HEK293 (cell line): ENCODE measurements at regions not wholly inside any gene's neighbourhood (a gene's known extent, or its start where the extent isn't known, plus 50 kb on each side); places are given as distances from the start of the nearest gene placed in this dataset.

Source experiments
- CTCF ChIA-PET: fragments of 350-600 bp; formaldehyde crosslinking; extraction: SDS; loops from one replicate; lab custom pipeline; 2021; ENCODE audit warnings: antibody characterized with exemption; lab: Yijun Ruan, JAX
- POLR2A ChIA-PET: fragments of 300-600 bp; formaldehyde crosslinking; extraction: SDS; loops from one replicate; lab custom pipeline; 2020; ENCODE audit warnings: antibody characterized with exemption, inconsistent platforms; lab: Yijun Ruan, JAX
- H3K27ac ChIP-seq: fragments of 200-500 bp; sonication (Bioruptor generic); 2 replicates; pipeline ENCODE4 v1.5.1; 2014; ENCODE audit warnings: low read depth, low read length, control low read depth, inconsistent platforms; ENCODE audit errors: extremely low read depth
- H3K36me3 ChIP-seq, 2 experiments: fragments of 200-500 bp in 1 of 2; sonication (Bioruptor generic) in 1 of 2; 1 replicate in 1 of 2; 2 replicates in 1 of 2; pipeline ENCODE4 v1.5.1; 2014 to 2017; ENCODE audit warnings: inconsistent platforms in 2 of 2, low read length in 2 of 2; ENCODE audit not compliant: control insufficient read depth in 2 of 2, insufficient read depth in 1 of 2
- H3K4me1 ChIP-seq: fragments of 200-500 bp; sonication (Bioruptor generic); 2 replicates; pipeline ENCODE4 v1.5.1; 2014; ENCODE audit warnings: mild to moderate bottlenecking, low read length, inconsistent platforms; ENCODE audit not compliant: control insufficient read depth, insufficient read depth
- H3K4me3 ChIP-seq: 2 replicates; pipeline ENCODE4 v1.5.1; 2011; ENCODE audit warnings: low read depth, mild to moderate bottlenecking, control low read depth, low read length, moderate library complexity
- H3K9me3 ChIP-seq: fragments of 200-500 bp; sonication (Bioruptor generic); 2 replicates; pipeline ENCODE4 v1.5.1; 2014; ENCODE audit warnings: low read depth, low read length, inconsistent platforms; ENCODE audit not compliant: control insufficient read depth, insufficient read depth
- ATF2 ChIP-seq: fragments of 450-650 bp; formaldehyde crosslinking; IDR thresholded peaks from 2 replicates; pipeline ENCODE4 v1.5.1; 2016; ENCODE audit warnings: missing biosample characterization, missing genetic modification characterization, low read depth
- FEZF1 ChIP-seq: fragments of 450-650 bp; formaldehyde crosslinking; IDR thresholded peaks from 2 replicates; pipeline ENCODE4 v1.5.1; 2016; ENCODE audit warnings: missing biosample characterization, missing genetic modification characterization
- IKZF3 ChIP-seq: fragments of 450-650 bp; IDR thresholded peaks from 2 replicates; pipeline ENCODE4 v1.5.0; 2018; ENCODE audit warnings: missing biosample characterization, mild to moderate bottlenecking, missing genetic modification characterization, moderate library complexity
- ZBTB26 ChIP-seq: fragments of 450-650 bp; formaldehyde crosslinking; optimal IDR thresholded peaks from 2 replicates; pipeline ENCODE3; 2016; ENCODE audit warnings: missing biosample characterization, mild to moderate bottlenecking, missing genetic modification characterization
- ZNF121 ChIP-seq: fragments of 450-650 bp; formaldehyde crosslinking; IDR thresholded peaks from 2 replicates; pipeline ENCODE4 v1.5.1; 2016; ENCODE audit warnings: missing biosample characterization, missing genetic modification characterization
- ZNF184 ChIP-seq: fragments of 450-650 bp; IDR thresholded peaks from 2 replicates; pipeline ENCODE4 v1.5.1; 2018; ENCODE audit warnings: missing biosample characterization, mild to moderate bottlenecking, missing genetic modification characterization
- ZNF2 ChIP-seq: fragments of 450-650 bp; formaldehyde crosslinking; IDR thresholded peaks from 2 replicates; pipeline ENCODE4 v1.5.1; 2016; ENCODE audit warnings: missing biosample characterization, missing genetic modification characterization
- ZNF324 ChIP-seq: fragments of 450-650 bp; formaldehyde crosslinking; IDR thresholded peaks from 2 replicates; pipeline ENCODE4 v1.5.1; 2016; ENCODE audit warnings: missing biosample characterization, missing genetic modification characterization
- ZNF341 ChIP-seq: fragments of 450-650 bp; formaldehyde crosslinking; IDR thresholded peaks from 2 replicates; pipeline ENCODE4; 2016; ENCODE audit warnings: low read depth, missing biosample characterization, missing genetic modification characterization
- ZNF391 ChIP-seq: fragments of 450-650 bp; formaldehyde crosslinking; IDR thresholded peaks from 2 replicates; pipeline ENCODE4 v1.5.1; 2016; ENCODE audit warnings: low read depth, missing biosample characterization, missing genetic modification characterization, borderline replicate concordance
- ZNF394 ChIP-seq: fragments of 450-650 bp; formaldehyde crosslinking; IDR thresholded peaks from 2 replicates; pipeline ENCODE4 v1.5.1; 2016; ENCODE audit warnings: missing biosample characterization, missing genetic modification characterization, mild to moderate bottlenecking, moderate library complexity, borderline replicate concordance
- ZNF544 ChIP-seq: fragments of 450-650 bp; formaldehyde crosslinking; IDR thresholded peaks from 2 replicates; pipeline ENCODE4 v1.5.0; 2017; ENCODE audit warnings: missing biosample characterization, missing genetic modification characterization
- ZNF610 ChIP-seq: fragments of 450-650 bp; formaldehyde crosslinking; IDR thresholded peaks from 2 replicates; pipeline ENCODE4 v1.5.1; 2016; ENCODE audit warnings: missing biosample characterization, missing genetic modification characterization, borderline replicate concordance
- ZNF76 ChIP-seq: fragments of 450-650 bp; formaldehyde crosslinking; IDR thresholded peaks from 2 replicates; pipeline ENCODE4; 2016; ENCODE audit warnings: low read depth, missing biosample characterization, missing genetic modification characterization, borderline replicate concordance
- TF ChIP-seq, protein P1 (sequence below): fragments of 450-650 bp; formaldehyde crosslinking; IDR thresholded peaks from 2 replicates; pipeline ENCODE4 v1.5.1; 2016; ENCODE audit warnings: missing biosample characterization, missing genetic modification characterization, low read depth
- TF ChIP-seq, protein P2 (sequence below): fragments of 450-650 bp; formaldehyde crosslinking; IDR thresholded peaks from 2 replicates; pipeline ENCODE4 v1.5.1; 2016; ENCODE audit warnings: missing biosample characterization, missing genetic modification characterization

- ChIA-PET CTCF (interaction anchor here (0.7 to 1.6 kb wide), 3 partner anchors 9 to 49 kb away, joined by 4 to 5 read pairs (median 4); no protein-coding TSS in a partner anchor), POLR2A (no interaction called here)
- Histone ChIP-seq H3K36me3 (no peaks in the 10 kb centered on the region), H3K4me1 (no peaks in the 10 kb centered on the region), H3K4me3 (no peak overlapping the region), H3K9me3 (no peaks in the 10 kb centered on the region), H3K27ac (no peak overlapping the region)
- no peak for TF ChIP-seq IKZF3 (tag by site-specific recombination)
- TF ChIP-seq FEZF1 (tag by site-specific recombination): no peak
- no peak for TF ChIP-seq ATF2 (tag by site-specific recombination)
- no peak for TF ChIP-seq ZNF394
- TF ChIP-seq ZNF2 (tag by site-specific recombination): no peak
These were observed 231.5 kb downstream of the NXPE2 start for GRCh38 chr11:114909866-114910265.

GRCh38 chr11:114912826-114913225, 234.5 kb downstream of the NXPE2 start:
- Histone ChIP-seq H3K9me3 (no peaks in the 10 kb centered on the region), H3K36me3 (no peaks in the 10 kb centered on the region), H3K4me1 (no peaks in the 10 kb centered on the region), H3K4me3 (no peak overlapping the region), H3K27ac (no peak overlapping the region)
- ChIA-PET CTCF (no interaction called here), POLR2A (no interaction called here)
- no peak for TF ChIP-seq ZBTB26

DNA sequence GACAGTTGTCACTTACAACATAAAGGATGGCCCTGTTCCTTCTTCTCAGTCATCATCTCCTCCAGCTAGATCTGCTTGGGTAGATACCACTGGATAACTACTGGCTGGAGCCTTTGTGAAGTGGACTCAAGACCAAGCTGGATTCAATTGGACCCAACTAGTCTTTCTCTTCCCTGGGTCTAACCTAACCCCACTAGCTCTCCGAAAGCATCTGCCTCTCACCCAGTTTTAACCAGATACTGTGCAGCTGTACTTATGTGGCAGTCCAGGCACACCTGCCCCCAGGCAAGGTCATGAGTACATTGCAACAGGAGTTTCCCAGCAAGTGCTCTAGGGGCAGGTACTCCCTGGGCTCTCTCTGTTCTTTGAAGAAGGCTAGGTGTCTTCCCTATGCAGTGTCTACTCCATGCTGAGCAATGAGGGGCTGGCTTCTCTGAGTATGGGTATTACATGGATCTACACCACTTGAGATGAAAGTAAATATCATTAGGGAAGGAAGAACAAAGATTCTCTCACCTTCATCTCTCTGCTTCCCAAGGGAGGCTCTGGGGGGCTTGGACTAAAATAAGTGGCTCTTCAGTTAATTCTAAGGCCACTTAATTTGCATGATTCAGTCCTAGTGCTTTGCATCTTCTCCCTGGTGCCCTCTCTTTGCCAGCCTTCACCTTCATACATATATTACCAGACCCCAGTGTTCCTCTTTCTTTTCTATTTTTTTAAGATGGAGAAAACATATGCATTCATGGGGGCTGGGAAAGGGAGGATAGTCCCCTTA, 236.1 kb downstream of the NXPE2 start:
- ChIA-PET POLR2A (no interaction called here), CTCF (no interaction called here)
- no peaks in the 10 kb centered on the region for H3K4me1 ChIP-seq
- no peaks in the 10 kb centered on the region for H3K36me3 ChIP-seq
- no peak overlapping the region for H3K4me3 ChIP-seq
- H3K9me3 ChIP-seq: no peaks in the 10 kb centered on the region
- no peak for TF ChIP-seq ZNF184
- TF ChIP-seq ZNF76 (tag by site-specific recombination): no peak
- TF ChIP-seq ZNF610: no peak
- no peak for TF ChIP-seq ZNF544
- TF ChIP-seq, protein P1, sequence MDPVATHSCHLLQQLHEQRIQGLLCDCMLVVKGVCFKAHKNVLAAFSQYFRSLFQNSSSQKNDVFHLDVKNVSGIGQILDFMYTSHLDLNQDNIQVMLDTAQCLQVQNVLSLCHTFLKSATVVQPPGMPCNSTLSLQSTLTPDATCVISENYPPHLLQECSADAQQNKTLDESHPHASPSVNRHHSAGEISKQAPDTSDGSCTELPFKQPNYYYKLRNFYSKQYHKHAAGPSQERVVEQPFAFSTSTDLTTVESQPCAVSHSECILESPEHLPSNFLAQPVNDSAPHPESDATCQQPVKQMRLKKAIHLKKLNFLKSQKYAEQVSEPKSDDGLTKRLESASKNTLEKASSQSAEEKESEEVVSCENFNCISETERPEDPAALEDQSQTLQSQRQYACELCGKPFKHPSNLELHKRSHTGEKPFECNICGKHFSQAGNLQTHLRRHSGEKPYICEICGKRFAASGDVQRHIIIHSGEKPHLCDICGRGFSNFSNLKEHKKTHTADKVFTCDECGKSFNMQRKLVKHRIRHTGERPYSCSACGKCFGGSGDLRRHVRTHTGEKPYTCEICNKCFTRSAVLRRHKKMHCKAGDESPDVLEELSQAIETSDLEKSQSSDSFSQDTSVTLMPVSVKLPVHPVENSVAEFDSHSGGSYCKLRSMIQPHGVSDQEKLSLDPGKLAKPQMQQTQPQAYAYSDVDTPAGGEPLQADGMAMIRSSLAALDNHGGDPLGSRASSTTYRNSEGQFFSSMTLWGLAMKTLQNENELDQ (tag by site-specific recombination): no peak
- TF ChIP-seq, protein P2, sequence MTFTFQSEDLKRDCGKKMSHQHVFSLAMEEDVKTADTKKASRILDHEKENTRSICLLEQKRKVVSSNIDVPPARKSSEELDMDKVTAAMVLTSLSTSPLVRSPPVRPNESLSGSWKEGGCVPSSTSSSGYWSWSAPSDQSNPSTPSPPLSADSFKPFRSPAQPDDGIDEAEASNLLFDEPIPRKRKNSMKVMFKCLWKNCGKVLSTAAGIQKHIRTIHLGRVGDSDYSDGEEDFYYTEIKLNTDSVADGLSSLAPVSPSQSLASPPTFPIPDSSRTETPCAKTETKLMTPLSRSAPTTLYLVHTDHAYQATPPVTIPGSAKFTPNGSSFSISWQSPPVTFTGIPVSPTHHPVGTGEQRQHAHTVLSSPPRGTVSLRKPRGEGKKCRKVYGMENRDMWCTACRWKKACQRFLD (tag by site-specific recombination): no peak
- TF ChIP-seq ZNF324 (tag by site-specific recombination): no peak
- no peak for TF ChIP-seq ZNF121
- no peak for TF ChIP-seq ZNF341 (tag by site-specific recombination)
- TF ChIP-seq ZNF391 (tag by site-specific recombination): no peak
- H3K27ac ChIP-seq: no peak overlapping the region
